Skeletal muscle tissue (tissue), 3 donors: ENCODE measurements at regions not wholly inside any gene's neighbourhood (a gene's known extent, or its start where the extent isn't known, plus 50 kb on each side); places are given as distances from the start of the nearest gene placed in this dataset.

Experiments
- H3K27ac ChIP-seq: one replicate; pipeline ENCODE4 v1.7.0; 2013; ENCODE audit warnings: mild to moderate bottlenecking, low read depth, low read length, inconsistent platforms
- H3K27me3 ChIP-seq, 3 donors: one replicate each; pipeline ENCODE4 v1.7.0; 2013; ENCODE audit warnings: low read length in 3 of 3; ENCODE audit not compliant: control insufficient read depth in 3 of 3, insufficient read depth in 3 of 3
- H3K36me3 ChIP-seq, 3 donors: one replicate each; pipeline ENCODE4 v1.7.0; 2013; ENCODE audit warnings: low read length in 3 of 3; ENCODE audit not compliant: control insufficient read depth in 3 of 3, insufficient read depth in 3 of 3
- H3K4me1 ChIP-seq, 3 donors: one replicate each; pipeline ENCODE4 v1.7.0; 2013; ENCODE audit warnings: low read length in 3 of 3, mild to moderate bottlenecking in 3 of 3; ENCODE audit not compliant: control insufficient read depth in 3 of 3, insufficient read depth in 3 of 3
- H3K4me3 ChIP-seq, 3 donors: one replicate each; pipeline ENCODE4 v1.7.0; 2013; ENCODE audit warnings: low read length in 3 of 3
- H3K9ac ChIP-seq, 3 donors: one replicate each; pipeline ENCODE4 v1.7.0; 2013; ENCODE audit warnings: low read length in 3 of 3, mild to moderate bottlenecking in 3 of 3, moderate library complexity in 2 of 3, low read depth in 1 of 3
- H3K9me3 ChIP-seq, 3 donors: one replicate each; pipeline ENCODE4 v1.7.0; 2013; ENCODE audit warnings: low read length in 3 of 3; ENCODE audit not compliant: control insufficient read depth in 3 of 3
- donor health status: Osteomylitis.

DNA sequence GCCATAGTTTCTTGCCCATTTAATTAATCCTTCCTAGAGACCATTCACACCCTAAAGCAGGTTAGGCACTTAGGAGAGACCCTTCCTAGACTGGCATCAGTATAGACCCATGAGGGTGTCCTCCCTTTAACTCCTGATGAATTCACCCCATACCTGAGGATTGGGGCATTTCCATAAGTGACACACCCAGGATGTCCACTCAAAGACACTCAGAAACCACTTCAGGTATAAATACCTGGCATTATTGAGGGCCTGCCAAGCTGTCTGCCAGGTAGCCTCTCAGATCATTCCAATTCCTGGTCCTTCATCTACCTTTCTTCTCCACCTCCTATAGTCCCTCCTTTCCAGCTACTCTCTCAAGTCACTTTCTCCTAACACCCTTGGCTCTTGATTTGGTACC is 57.5 kb upstream of the SLC14A2 start:
- Histone ChIP-seq H3K27ac (no peak overlapping the region), H3K27me3 (peaks cover 0 to 2% (median 0%) of the 10 kb centered on the region in 3 donors), H3K4me1 (peaks cover 0 to 3% (median 0%) of the 10 kb centered on the region in 3 donors), H3K4me3 (no peak overlapping the region), H3K9ac (no peak overlapping the region), H3K36me3 (no peaks in the 10 kb centered on the region), H3K9me3 (no peaks in the 10 kb centered on the region)

DNA sequence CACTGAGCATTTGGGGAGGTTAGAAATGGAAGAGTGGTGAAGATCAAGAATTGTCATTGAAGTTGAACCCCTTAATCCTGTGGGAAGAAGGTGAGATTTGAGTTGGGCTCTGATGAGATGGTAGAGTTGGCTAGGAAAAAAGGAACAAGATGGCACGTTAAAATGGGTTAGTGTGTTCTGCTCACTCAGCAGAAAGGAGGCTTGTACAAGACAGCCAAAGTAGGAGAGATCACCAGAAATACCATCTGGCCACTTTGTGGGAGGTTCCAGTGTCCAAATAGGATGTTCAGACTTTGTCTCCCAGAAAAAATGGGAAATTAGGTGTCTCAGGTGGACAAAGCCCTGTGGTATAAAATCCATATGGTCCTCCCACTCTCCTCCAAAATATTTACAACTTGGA is 56.0 kb upstream of the SLC14A2 start:
- Histone ChIP-seq H3K4me3 (no peak overlapping the region), H3K36me3 (no peaks in the 10 kb centered on the region), H3K9me3 (no peaks in the 10 kb centered on the region), H3K27me3 (peaks cover 0 to 2% (median 0%) of the 10 kb centered on the region in 3 donors), H3K9ac (no peak overlapping the region), H3K27ac (no peak overlapping the region), H3K4me1 (peaks cover 0 to 3% (median 2%) of the 10 kb centered on the region in 3 donors)

DNA sequence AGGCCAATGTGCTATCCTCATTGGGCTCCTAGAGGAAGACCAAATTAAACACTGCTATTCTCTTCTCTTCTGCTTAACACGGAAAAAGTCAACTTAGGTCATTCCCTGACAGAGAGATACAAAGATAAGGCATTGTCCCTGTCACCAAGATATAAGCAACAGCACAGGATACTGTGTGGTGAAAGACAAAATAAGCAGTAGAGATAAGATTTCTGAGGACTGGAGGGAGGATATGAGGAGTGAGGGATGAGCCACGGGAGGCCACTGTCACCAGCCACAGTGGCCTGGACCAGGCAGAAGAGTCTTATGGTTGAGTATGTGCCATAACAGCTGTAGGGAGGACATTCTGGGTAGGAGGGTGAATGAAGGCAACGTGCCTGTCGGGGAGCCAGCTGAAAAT is 54.4 kb upstream of the SLC14A2 start:
- Histone ChIP-seq H3K9ac (no peak overlapping the region), H3K4me1 (peaks cover 5 to 8% (median 6%) of the 10 kb centered on the region in 3 donors), H3K27me3 (peaks cover 0 to 3% (median 2%) of the 10 kb centered on the region in 3 donors), H3K4me3 (no peak overlapping the region), H3K9me3 (no peaks in the 10 kb centered on the region), H3K27ac (no peak overlapping the region), H3K36me3 (no peaks in the 10 kb centered on the region)

DNA sequence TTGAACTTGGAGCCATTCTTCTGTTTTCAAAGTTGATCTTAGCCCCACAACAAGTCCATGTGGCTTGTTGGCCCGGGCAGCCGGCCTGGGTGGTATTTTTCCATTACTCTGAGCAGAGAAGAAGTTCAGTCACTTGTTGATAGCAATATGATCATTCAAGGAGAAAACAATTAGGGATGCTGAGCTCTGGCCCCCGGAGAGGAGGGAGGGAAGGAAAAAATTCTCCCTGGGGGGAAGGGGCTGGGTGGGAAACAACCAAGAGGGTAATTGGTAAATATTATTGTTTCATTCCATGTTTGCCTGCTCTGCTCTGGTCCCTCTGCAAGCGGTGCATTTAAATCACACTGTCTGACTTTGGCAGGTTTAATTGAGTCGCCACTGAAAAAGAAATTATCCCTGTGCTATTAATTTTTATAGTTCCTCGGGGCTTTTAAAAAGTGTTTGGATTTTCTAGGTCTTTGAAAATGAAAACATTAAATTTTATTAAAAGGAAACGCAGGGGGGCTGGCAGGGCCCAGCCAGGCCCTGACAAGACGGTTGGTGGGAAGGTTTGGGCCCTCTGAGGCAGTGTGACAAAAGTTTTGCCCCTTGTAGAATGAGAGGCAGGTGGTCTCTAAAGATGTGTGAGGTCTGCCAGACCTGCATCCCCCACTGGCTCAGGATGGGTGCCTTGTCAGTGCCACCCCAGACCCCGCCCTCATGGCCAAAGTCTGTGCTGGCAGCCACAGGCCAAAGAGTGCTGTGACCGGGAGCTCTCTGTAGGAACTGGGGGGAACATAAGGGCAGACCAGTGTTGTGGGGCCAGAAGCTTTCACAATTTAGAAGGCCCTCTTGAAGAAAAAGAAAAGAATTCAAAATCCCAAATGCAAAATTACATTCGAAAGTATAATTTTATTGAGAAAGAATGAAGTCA is 52.5 kb upstream of the SLC14A2 start:
- Histone ChIP-seq H3K27me3 (peaks cover 0 to 3% (median 2%) of the 10 kb centered on the region in 3 donors), H3K9ac (no peak overlapping the region), H3K4me1 (peaks cover 5 to 8% (median 8%) of the 10 kb centered on the region in 3 donors), H3K36me3 (no peaks in the 10 kb centered on the region), H3K4me3 (no peak overlapping the region), H3K9me3 (no peaks in the 10 kb centered on the region), H3K27ac (peak overlapping the region; percentile 51)

DNA sequence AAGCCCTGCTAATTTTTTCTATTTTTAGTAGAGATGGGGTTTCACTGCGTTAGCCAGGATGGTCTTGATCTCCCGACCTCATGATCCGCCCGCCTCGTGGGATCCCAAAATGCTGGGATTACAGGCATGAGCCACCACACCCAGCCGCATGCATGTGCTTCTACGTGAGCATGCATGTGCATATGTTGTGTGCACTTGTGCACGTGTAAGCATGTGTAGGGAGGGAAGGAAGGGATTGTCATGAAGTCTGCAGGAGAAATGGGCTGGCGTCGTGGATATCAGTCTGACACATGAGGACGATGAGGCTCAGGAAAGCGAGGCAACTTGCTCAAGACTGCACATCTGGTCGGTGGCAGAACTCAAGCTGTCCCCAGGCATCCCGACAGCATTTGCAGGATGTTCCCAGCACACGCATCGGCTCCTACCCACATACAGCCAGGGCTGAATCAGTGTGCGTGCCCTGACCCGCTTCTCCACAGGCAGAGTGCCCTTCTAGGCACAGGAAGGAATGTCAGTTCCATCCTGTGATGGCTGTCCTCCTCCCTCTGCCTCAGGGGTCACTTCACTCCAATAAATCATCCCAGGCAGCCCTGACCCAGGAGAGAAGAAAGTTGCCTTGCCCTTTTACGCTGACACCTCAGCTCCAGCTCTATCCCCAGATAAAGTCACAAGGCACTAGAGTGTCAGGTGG is 49.9 kb upstream of the SLC14A2 start:
- Histone ChIP-seq H3K4me3 (no peak overlapping the region), H3K27me3 (peaks cover 0 to 3% (median 0%) of the 10 kb centered on the region in 3 donors), H3K27ac (no peak overlapping the region), H3K36me3 (no peaks in the 10 kb centered on the region), H3K9ac (no peak overlapping the region), H3K9me3 (no peaks in the 10 kb centered on the region), H3K4me1 (peaks cover 5 to 10% (median 8%) of the 10 kb centered on the region in 3 donors)
